BLaER1 (cell line): ENCODE measurements at regions not wholly inside any gene's neighbourhood (a gene's known extent, or its start where the extent isn't known, plus 50 kb on each side); places are given as distances from the start of the nearest gene placed in this dataset.

Experiments used
- H3K27ac ChIP-seq: shearing (Covaris generic); formaldehyde crosslinking; 2 replicates; pipeline ENCODE4 v1.8.1; 2022
- H3K27me3 ChIP-seq: shearing (Covaris generic); formaldehyde crosslinking; 2 replicates; pipeline ENCODE4 v1.8.1; 2022
- H3K36me3 ChIP-seq: shearing (Covaris generic); formaldehyde crosslinking; 2 replicates; pipeline ENCODE4 v1.8.1; 2022
- H3K4me1 ChIP-seq: shearing (Covaris generic); formaldehyde crosslinking; 2 replicates; pipeline ENCODE4 v1.8.1; 2022
- H3K4me2 ChIP-seq: shearing (Covaris generic); formaldehyde crosslinking; 2 replicates; pipeline ENCODE4 v1.8.1; 2022
- H3K4me3 ChIP-seq: shearing (Covaris generic); formaldehyde crosslinking; 2 replicates; pipeline ENCODE4 v1.8.1; 2022
- H3K9ac ChIP-seq: shearing (Covaris generic); formaldehyde crosslinking; 2 replicates; pipeline ENCODE4 v1.8.1; 2022
- H3K9me3 ChIP-seq: shearing (Covaris generic); formaldehyde crosslinking; 2 replicates; pipeline ENCODE4 v1.8.1; 2022
- H4K20me1 ChIP-seq: shearing (Covaris generic); formaldehyde crosslinking; 2 replicates; pipeline ENCODE4 v1.8.1; 2022
- Cebpa-rat ChIP-seq: shearing (Covaris generic); IDR thresholded peaks from 2 replicates; pipeline ENCODE4 v1.8.1; 2022

- Histone ChIP-seq H4K20me1 (no peaks in the 10 kb centered on the region), H3K4me3 (no peak overlapping the region), H3K9ac (no peak overlapping the region), H3K4me2 (no peak overlapping the region), H3K4me1 (no peaks in the 10 kb centered on the region), H3K9me3 (no peaks in the 10 kb centered on the region), H3K27me3 (no peaks in the 10 kb centered on the region), H3K36me3 (no peaks in the 10 kb centered on the region), H3K27ac (no peak overlapping the region)
- no peak for TF ChIP-seq Cebpa-rat
Measured at GRCh38 chr12:19891936-19892591, 452.8 kb downstream of the AEBP2 start.

- no peak for TF ChIP-seq Cebpa-rat
- no peak overlapping the region for H3K4me2 ChIP-seq
- no peak overlapping the region for H3K9ac ChIP-seq
- H3K27me3 ChIP-seq: no peaks in the 10 kb centered on the region
- no peaks in the 10 kb centered on the region for H3K36me3 ChIP-seq
- H3K9me3 ChIP-seq: no peaks in the 10 kb centered on the region
- no peak overlapping the region for H3K4me3 ChIP-seq
- H3K27ac ChIP-seq: no peak overlapping the region
- no peaks in the 10 kb centered on the region for H4K20me1 ChIP-seq
- H3K4me1 ChIP-seq: no peaks in the 10 kb centered on the region
Measured at GRCh38 chr12:19893514-19893913, 454.2 kb downstream of the AEBP2 start.

GRCh38 chr12:19894050-19894449, 454.8 kb downstream of the AEBP2 start:
- Histone ChIP-seq H3K4me3 (no peak overlapping the region), H3K36me3 (no peaks in the 10 kb centered on the region), H3K4me1 (no peaks in the 10 kb centered on the region), H3K27ac (no peak overlapping the region), H3K4me2 (no peak overlapping the region), H4K20me1 (no peaks in the 10 kb centered on the region), H3K27me3 (no peaks in the 10 kb centered on the region), H3K9ac (no peak overlapping the region), H3K9me3 (no peaks in the 10 kb centered on the region)
- TF ChIP-seq Cebpa-rat: no peak

- H3K9ac ChIP-seq: no peak overlapping the region
- H3K27ac ChIP-seq: no peak overlapping the region
- H4K20me1 ChIP-seq: no peaks in the 10 kb centered on the region
- no peaks in the 10 kb centered on the region for H3K27me3 ChIP-seq
- TF ChIP-seq Cebpa-rat: no peak
- no peaks in the 10 kb centered on the region for H3K36me3 ChIP-seq
- no peak overlapping the region for H3K4me3 ChIP-seq
- no peaks in the 10 kb centered on the region for H3K4me1 ChIP-seq
- H3K4me2 ChIP-seq: no peak overlapping the region
- no peaks in the 10 kb centered on the region for H3K9me3 ChIP-seq
Measured at GRCh38 chr12:19894803-19895202, 455.5 kb downstream of the AEBP2 start.

GRCh38 chr12:19895246-19896020, 456.1 kb downstream of the AEBP2 start:
- Histone ChIP-seq H3K27me3 (no peaks in the 10 kb centered on the region), H3K9ac (no peak overlapping the region), H4K20me1 (no peaks in the 10 kb centered on the region), H3K4me3 (no peak overlapping the region), H3K9me3 (no peaks in the 10 kb centered on the region), H3K27ac (no peak overlapping the region), H3K36me3 (no peaks in the 10 kb centered on the region), H3K4me2 (no peak overlapping the region), H3K4me1 (no peaks in the 10 kb centered on the region)
- TF ChIP-seq Cebpa-rat: no peak

GRCh38 chr12:19896041-19896440, 456.7 kb downstream of the AEBP2 start:
- Histone ChIP-seq H3K4me1 (no peaks in the 10 kb centered on the region), H3K4me3 (no peak overlapping the region), H3K9me3 (no peaks in the 10 kb centered on the region), H4K20me1 (no peaks in the 10 kb centered on the region), H3K4me2 (no peak overlapping the region), H3K36me3 (no peaks in the 10 kb centered on the region), H3K27ac (no peak overlapping the region), H3K27me3 (no peaks in the 10 kb centered on the region), H3K9ac (no peak overlapping the region)
- no peak for TF ChIP-seq Cebpa-rat

- no peak overlapping the region for H3K9ac ChIP-seq
- H3K36me3 ChIP-seq: no peaks in the 10 kb centered on the region
- H3K27me3 ChIP-seq: no peaks in the 10 kb centered on the region
- H3K9me3 ChIP-seq: no peaks in the 10 kb centered on the region
- no peak overlapping the region for H3K4me2 ChIP-seq
- no peak for TF ChIP-seq Cebpa-rat
- H3K4me3 ChIP-seq: no peak overlapping the region
- no peaks in the 10 kb centered on the region for H3K4me1 ChIP-seq
- H4K20me1 ChIP-seq: no peaks in the 10 kb centered on the region
- H3K27ac ChIP-seq: no peak overlapping the region
Measured at GRCh38 chr12:19896534-19896933, 457.2 kb downstream of the AEBP2 start.

GRCh38 chr12:19897900-19898408, 458.7 kb downstream of the AEBP2 start:
- TF ChIP-seq Cebpa-rat: no peak
- Histone ChIP-seq H3K4me1 (no peaks in the 10 kb centered on the region), H3K9ac (no peak overlapping the region), H3K36me3 (no peaks in the 10 kb centered on the region), H3K4me2 (no peak overlapping the region), H3K9me3 (no peaks in the 10 kb centered on the region), H4K20me1 (no peaks in the 10 kb centered on the region), H3K27ac (no peak overlapping the region), H3K27me3 (no peaks in the 10 kb centered on the region), H3K4me3 (no peak overlapping the region)

GRCh38 chr12:19901841-19902240, 462.5 kb downstream of the AEBP2 start:
- no peak overlapping the region for H3K9ac ChIP-seq

GRCh38 chr12:19904819-19905218, 463.5 kb upstream of the PDE3A start:
- H3K4me1 ChIP-seq: no peaks in the 10 kb centered on the region
- no peak overlapping the region for H3K4me2 ChIP-seq
- H3K4me3 ChIP-seq: no peak overlapping the region
- H3K9me3 ChIP-seq: peaks cover 5% of the 10 kb centered on the region; the same call in 1 of the 2 replicates
- H3K27me3 ChIP-seq: no peaks in the 10 kb centered on the region
- H3K9ac ChIP-seq: no peak overlapping the region
- no peaks in the 10 kb centered on the region for H4K20me1 ChIP-seq
- H3K27ac ChIP-seq: no peak overlapping the region
- H3K36me3 ChIP-seq: no peaks in the 10 kb centered on the region
- no peak for TF ChIP-seq Cebpa-rat

More at GRCh38 chr12:19901841-19902240, 462.5 kb downstream of the AEBP2 start:
- H3K9me3 ChIP-seq: peaks cover 5% of the 10 kb centered on the region; the same call in 1 of the 2 replicates
- no peaks in the 10 kb centered on the region for H3K27me3 ChIP-seq
- H3K4me3 ChIP-seq: no peak overlapping the region
- H3K4me1 ChIP-seq: no peaks in the 10 kb centered on the region
- no peak for TF ChIP-seq Cebpa-rat
- H3K4me2 ChIP-seq: no peak overlapping the region
- H3K27ac ChIP-seq: no peak overlapping the region
- H4K20me1 ChIP-seq: no peaks in the 10 kb centered on the region
- H3K36me3 ChIP-seq: no peaks in the 10 kb centered on the region
